ENCODE measurements at regions not wholly inside any gene's neighbourhood (a gene's known extent, or its start where the extent isn't known, plus 50 kb on each side); places are given as distances from the start of the nearest gene placed in this dataset.

DNA sequence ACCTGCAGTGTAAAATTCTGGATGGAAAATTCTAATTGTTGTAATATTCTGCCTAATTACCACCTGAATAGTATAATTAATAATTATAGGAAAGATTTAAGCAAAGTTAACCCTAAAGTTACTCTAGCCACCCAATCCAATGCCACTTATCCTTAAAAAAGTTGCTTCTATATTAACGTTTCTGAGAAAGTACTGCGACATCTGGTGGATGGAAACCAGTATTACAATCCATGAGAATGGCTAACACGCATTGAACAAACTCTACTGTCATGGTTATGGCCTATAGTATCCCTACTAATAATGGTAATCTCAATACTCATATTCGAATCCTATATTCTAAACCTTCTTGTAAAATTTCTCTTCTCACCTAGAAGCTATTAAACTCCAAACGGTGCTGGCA is 1551.8 kb downstream of the SLITRK1 start:
- H3K4me1 ChIP-seq (ENCODE audit: control insufficient read depth, insufficient read depth, low read length), result no peaks in the 10 kb centered on the region
- CTCF ChIA-PET, result interaction anchor here (1.1 to 1.4 kb wide), 2 partner anchors 400 to 401 kb away, joined by 3 to 4 read pairs; no protein-coding TSS in a partner anchor
- no peaks in the 10 kb centered on the region for H3K9me3 ChIP-seq (ENCODE audit: control insufficient read depth, insufficient read depth, low read depth, low read length)
- TF ChIP-seq, protein P1, sequence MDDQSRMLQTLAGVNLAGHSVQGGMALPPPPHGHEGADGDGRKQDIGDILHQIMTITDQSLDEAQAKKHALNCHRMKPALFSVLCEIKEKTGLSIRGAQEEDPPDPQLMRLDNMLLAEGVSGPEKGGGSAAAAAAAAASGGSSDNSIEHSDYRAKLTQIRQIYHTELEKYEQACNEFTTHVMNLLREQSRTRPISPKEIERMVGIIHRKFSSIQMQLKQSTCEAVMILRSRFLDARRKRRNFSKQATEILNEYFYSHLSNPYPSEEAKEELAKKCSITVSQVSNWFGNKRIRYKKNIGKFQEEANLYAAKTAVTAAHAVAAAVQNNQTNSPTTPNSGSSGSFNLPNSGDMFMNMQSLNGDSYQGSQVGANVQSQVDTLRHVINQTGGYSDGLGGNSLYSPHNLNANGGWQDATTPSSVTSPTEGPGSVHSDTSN (CRISPR knock-in tag; IDR thresholded peaks at IDR 0.05), result no peak
- TF ChIP-seq ZNF629 (tag by site-specific recombination; IDR thresholded peaks at IDR 0.05) (no peak), ZNF202 (tag by site-specific recombination; IDR thresholded peaks at IDR 0.05; ENCODE audit: borderline replicate concordance) (no peak), PRDM1 (tag by site-specific recombination; IDR thresholded peaks at IDR 0.05) (no peak)
- no peak overlapping the region for H3K27ac ChIP-seq (ENCODE audit: extremely low read depth, low read depth, low read length)
- H3K4me3 ChIP-seq (ENCODE audit: low read depth, low read length), result no peak overlapping the region
- POLR2A ChIA-PET, result no interaction called here
- H3K36me3 ChIP-seq (ENCODE audit: control insufficient read depth in 2 of 2, insufficient read depth in 1 of 2, low read length in 2 of 2), result no peaks in the 10 kb centered on the region

DNA sequence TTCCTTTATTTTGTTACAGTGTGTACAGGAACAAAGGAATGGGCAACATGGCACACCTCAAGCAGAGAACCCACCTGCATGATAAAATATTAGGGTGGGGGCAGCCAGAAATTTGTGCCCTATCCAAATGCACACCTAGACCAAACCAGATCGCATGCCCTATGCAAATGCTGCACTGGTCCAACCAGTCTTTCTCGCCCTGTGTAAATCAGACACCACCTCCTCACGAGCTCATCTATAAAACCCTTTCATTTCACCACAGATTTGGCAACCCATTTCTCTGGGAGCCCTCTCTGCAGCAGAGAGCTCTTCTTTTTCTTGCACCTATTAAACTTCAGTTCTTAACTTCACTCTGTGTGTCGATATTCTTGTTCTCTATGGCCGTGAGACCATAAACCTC is 1559.2 kb downstream of the SLITRK1 start:
- ChIA-PET CTCF (interaction anchor here (0.6 kb wide), 1 partner anchor 391 kb away, joined by 3 read pairs; no protein-coding TSS in a partner anchor), POLR2A (no interaction called here)
- Histone ChIP-seq H3K9me3 (ENCODE audit: control insufficient read depth, insufficient read depth, low read depth, low read length) (no peaks in the 10 kb centered on the region), H3K27ac (ENCODE audit: extremely low read depth, low read depth, low read length) (no peak overlapping the region), H3K4me1 (ENCODE audit: control insufficient read depth, insufficient read depth, low read length) (no peaks in the 10 kb centered on the region), H3K36me3 (ENCODE audit: control insufficient read depth in 2 of 2, insufficient read depth in 1 of 2, low read length in 2 of 2) (no peaks in the 10 kb centered on the region), H3K4me3 (ENCODE audit: low read depth, low read length) (no peak overlapping the region)
- TF ChIP-seq ZNF548 (tag by site-specific recombination; IDR thresholded peaks at IDR 0.05) (no peak), RBAK (tag by site-specific recombination; IDR thresholded peaks at IDR 0.05) (no peak), ZNF211 (tag by site-specific recombination; IDR thresholded peaks at IDR 0.05; ENCODE audit: low read depth) (no peak), ZNF521 (tag by site-specific recombination; IDR thresholded peaks at IDR 0.05) (no peak), WT1 (tag by site-specific recombination; IDR thresholded peaks at IDR 0.05) (no peak), ZNF701 (tag by site-specific recombination; IDR thresholded peaks at IDR 0.05) (no peak), ZSCAN16 (tag by site-specific recombination; IDR thresholded peaks at IDR 0.05) (no peak), ZNF324 (tag by site-specific recombination; IDR thresholded peaks at IDR 0.05) (no peak), MZF1 (tag by site-specific recombination; IDR thresholded peaks at IDR 0.05; ENCODE audit: borderline replicate concordance) (no peak)
- TF ChIP-seq, protein P2, sequence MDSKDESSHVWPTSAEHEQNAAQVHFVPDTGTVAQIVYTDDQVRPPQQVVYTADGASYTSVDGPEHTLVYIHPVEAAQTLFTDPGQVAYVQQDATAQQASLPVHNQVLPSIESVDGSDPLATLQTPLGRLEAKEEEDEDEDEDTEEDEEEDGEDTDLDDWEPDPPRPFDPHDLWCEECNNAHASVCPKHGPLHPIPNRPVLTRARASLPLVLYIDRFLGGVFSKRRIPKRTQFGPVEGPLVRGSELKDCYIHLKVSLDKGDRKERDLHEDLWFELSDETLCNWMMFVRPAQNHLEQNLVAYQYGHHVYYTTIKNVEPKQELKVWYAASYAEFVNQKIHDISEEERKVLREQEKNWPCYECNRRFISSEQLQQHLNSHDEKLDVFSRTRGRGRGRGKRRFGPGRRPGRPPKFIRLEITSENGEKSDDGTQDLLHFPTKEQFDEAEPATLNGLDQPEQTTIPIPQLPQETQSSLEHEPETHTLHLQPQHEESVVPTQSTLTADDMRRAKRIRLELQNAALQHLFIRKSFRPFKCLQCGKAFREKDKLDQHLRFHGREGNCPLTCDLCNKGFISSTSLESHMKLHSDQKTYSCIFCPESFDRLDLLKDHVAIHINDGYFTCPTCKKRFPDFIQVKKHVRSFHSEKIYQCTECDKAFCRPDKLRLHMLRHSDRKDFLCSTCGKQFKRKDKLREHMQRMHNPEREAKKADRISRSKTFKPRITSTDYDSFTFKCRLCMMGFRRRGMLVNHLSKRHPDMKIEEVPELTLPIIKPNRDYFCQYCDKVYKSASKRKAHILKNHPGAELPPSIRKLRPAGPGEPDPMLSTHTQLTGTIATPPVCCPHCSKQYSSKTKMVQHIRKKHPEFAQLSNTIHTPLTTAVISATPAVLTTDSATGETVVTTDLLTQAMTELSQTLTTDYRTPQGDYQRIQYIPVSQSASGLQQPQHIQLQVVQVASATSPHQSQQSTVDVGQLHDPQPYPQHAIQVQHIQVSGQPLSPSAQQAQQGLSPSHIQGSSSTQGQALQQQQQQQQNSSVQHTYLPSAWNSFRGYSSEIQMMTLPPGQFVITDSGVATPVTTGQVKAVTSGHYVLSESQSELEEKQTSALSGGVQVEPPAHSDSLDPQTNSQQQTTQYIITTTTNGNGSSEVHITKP (tag by site-specific recombination; IDR thresholded peaks at IDR 0.05), result no peak

DNA sequence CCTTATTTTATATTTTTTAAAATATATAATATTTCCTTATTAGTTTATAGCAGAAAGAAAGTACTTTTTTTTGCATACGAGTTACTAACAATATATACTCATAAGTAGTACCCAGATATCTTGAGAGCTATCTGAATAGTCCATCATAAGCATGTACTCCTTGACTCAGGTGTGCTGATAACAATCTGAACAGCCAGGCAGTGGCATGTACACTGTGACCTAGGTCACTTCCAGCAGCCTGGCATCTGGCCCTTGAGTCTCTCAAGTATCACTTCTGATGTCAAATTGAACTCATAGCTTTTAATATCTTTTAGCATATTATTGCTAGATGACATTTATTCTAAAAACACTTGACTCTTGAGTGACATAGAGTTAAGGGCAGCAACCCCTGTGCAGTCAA is 1576.7 kb downstream of the SLITRK1 start:
- Histone ChIP-seq H3K36me3 (ENCODE audit: control insufficient read depth in 2 of 2, insufficient read depth in 1 of 2, low read length in 2 of 2) (no peaks in the 10 kb centered on the region), H3K9me3 (ENCODE audit: control insufficient read depth, insufficient read depth, low read depth, low read length) (no peaks in the 10 kb centered on the region), H3K4me1 (ENCODE audit: control insufficient read depth, insufficient read depth, low read length) (no peaks in the 10 kb centered on the region), H3K4me3 (ENCODE audit: low read depth, low read length) (no peak overlapping the region), H3K27ac (ENCODE audit: extremely low read depth, low read depth, low read length) (no peak overlapping the region)
- ChIA-PET POLR2A (no interaction called here), CTCF (no interaction called here)
- TF ChIP-seq, protein P2 (tag by site-specific recombination; IDR thresholded peaks at IDR 0.05), result no peak
- no peak for TF ChIP-seq ZNF146 (tag by site-specific recombination; IDR thresholded peaks at IDR 0.05)
- TF ChIP-seq, protein P3, sequence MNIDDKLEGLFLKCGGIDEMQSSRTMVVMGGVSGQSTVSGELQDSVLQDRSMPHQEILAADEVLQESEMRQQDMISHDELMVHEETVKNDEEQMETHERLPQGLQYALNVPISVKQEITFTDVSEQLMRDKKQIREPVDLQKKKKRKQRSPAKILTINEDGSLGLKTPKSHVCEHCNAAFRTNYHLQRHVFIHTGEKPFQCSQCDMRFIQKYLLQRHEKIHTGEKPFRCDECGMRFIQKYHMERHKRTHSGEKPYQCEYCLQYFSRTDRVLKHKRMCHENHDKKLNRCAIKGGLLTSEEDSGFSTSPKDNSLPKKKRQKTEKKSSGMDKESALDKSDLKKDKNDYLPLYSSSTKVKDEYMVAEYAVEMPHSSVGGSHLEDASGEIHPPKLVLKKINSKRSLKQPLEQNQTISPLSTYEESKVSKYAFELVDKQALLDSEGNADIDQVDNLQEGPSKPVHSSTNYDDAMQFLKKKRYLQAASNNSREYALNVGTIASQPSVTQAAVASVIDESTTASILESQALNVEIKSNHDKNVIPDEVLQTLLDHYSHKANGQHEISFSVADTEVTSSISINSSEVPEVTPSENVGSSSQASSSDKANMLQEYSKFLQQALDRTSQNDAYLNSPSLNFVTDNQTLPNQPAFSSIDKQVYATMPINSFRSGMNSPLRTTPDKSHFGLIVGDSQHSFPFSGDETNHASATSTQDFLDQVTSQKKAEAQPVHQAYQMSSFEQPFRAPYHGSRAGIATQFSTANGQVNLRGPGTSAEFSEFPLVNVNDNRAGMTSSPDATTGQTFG (tag by site-specific recombination; IDR thresholded peaks at IDR 0.05; ENCODE audit: borderline replicate concordance), result no peak
- TF ChIP-seq, protein P4, sequence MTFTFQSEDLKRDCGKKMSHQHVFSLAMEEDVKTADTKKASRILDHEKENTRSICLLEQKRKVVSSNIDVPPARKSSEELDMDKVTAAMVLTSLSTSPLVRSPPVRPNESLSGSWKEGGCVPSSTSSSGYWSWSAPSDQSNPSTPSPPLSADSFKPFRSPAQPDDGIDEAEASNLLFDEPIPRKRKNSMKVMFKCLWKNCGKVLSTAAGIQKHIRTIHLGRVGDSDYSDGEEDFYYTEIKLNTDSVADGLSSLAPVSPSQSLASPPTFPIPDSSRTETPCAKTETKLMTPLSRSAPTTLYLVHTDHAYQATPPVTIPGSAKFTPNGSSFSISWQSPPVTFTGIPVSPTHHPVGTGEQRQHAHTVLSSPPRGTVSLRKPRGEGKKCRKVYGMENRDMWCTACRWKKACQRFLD (tag by site-specific recombination; IDR thresholded peaks at IDR 0.05), result no peak
- TF ChIP-seq, protein P5, sequence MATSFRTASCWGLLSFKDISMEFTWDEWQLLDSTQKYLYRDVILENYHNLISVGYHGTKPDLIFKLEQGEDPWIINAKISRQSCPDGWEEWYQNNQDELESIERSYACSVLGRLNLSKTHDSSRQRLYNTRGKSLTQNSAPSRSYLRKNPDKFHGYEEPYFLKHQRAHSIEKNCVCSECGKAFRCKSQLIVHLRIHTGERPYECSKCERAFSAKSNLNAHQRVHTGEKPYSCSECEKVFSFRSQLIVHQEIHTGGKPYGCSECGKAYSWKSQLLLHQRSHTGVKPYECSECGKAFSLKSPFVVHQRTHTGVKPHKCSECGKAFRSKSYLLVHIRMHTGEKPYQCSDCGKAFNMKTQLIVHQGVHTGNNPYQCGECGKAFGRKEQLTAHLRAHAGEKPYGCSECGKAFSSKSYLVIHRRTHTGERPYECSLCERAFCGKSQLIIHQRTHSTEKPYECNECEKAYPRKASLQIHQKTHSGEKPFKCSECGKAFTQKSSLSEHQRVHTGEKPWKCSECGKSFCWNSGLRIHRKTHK (tag by site-specific recombination; IDR thresholded peaks at IDR 0.05), result no peak
